ENCODE measurements at regions not wholly inside any gene's neighbourhood (a gene's known extent, or its start where the extent isn't known, plus 50 kb on each side); places are given as distances from the start of the nearest gene placed in this dataset.

DNA sequence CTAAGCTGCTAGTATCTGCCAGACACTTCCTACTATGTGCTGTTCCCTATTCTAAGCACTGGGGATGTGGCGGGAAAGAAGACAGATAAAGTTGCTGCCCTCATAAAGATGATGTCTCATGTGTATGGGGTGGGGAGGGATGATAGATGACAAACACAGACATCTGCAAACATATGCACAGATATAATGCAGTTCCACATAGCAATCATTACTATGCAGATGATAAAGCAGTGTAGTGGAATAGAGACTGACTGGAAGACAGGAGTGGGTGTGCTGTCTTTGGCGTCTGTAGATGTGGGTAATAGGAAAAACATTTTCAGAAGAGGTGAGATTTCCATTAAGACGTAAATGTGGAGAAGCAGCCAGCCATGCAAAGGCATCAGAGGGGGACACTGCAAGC, 243.6 kb downstream of the DPY19L2 start:
- no peaks in the 10 kb centered on the region for H3K9me3 ChIP-seq (ENCODE audit: control insufficient read depth, insufficient read depth, low read length)
- no peaks in the 10 kb centered on the region for H3K79me1 ChIP-seq (ENCODE audit: low read depth in 1 of 2, low read length in 2 of 2)
- ChIA-PET POLR2A (ENCODE audit: unreplicated experiment) (no interaction called here), CTCF (no interaction called here)
- no peaks in the 10 kb centered on the region for H3K36me3 ChIP-seq (ENCODE audit: control insufficient read depth, insufficient read depth, low read length)
- no peak overlapping the region for H3K4ac ChIP-seq (ENCODE audit: low read depth, low read length)
- H3K9ac ChIP-seq (ENCODE audit: low read depth, low read length) = no peak overlapping the region
- no peak overlapping the region for H3K23ac ChIP-seq (ENCODE audit: low read depth, low read length)
- no peak overlapping the region for H2AFZ ChIP-seq (replicated peaks; ENCODE audit: low read length, poor library complexity)
- TF ChIP-seq CEBPB (IDR thresholded peaks at IDR 0.05; ENCODE audit: low read depth, low read length) (no peak), MXI1 (IDR thresholded peaks at IDR 0.05; ENCODE audit: borderline replicate concordance, low read depth, low read length) (no peak), FOS (IDR thresholded peaks at IDR 0.05; ENCODE audit: low read depth, low read length) (no peak), CHD1 (IDR thresholded peaks at IDR 0.05; ENCODE audit: low read depth, low read length) (no peak), NFE2L2 (IDR thresholded peaks at IDR 0.05; ENCODE audit: low read depth, low read length) (no peak), RCOR1 (IDR thresholded peaks at IDR 0.05; ENCODE audit: insufficient replicate concordance, low read length) (no peak), BHLHE40 (IDR thresholded peaks at IDR 0.05; ENCODE audit: low read depth, low read length) (no peak), MAZ (IDR thresholded peaks at IDR 0.05; ENCODE audit: borderline replicate concordance, low read depth, low read length) (no peak), SMC3 (IDR thresholded peaks at IDR 0.05; ENCODE audit: low read depth, low read length) (no peak), RAD21 (IDR thresholded peaks at IDR 0.05; ENCODE audit: low read length) (no peak), POLR2A (IDR thresholded peaks at IDR 0.05; ENCODE audit: low read depth, low read length) (no peak)
- TF ChIP-seq, protein P1, sequence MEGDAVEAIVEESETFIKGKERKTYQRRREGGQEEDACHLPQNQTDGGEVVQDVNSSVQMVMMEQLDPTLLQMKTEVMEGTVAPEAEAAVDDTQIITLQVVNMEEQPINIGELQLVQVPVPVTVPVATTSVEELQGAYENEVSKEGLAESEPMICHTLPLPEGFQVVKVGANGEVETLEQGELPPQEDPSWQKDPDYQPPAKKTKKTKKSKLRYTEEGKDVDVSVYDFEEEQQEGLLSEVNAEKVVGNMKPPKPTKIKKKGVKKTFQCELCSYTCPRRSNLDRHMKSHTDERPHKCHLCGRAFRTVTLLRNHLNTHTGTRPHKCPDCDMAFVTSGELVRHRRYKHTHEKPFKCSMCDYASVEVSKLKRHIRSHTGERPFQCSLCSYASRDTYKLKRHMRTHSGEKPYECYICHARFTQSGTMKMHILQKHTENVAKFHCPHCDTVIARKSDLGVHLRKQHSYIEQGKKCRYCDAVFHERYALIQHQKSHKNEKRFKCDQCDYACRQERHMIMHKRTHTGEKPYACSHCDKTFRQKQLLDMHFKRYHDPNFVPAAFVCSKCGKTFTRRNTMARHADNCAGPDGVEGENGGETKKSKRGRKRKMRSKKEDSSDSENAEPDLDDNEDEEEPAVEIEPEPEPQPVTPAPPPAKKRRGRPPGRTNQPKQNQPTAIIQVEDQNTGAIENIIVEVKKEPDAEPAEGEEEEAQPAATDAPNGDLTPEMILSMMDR (conservative IDR thresholded peaks at IDR 0.05; ENCODE audit: low read depth, low read length) = no peak
- TF ChIP-seq, protein P2, sequence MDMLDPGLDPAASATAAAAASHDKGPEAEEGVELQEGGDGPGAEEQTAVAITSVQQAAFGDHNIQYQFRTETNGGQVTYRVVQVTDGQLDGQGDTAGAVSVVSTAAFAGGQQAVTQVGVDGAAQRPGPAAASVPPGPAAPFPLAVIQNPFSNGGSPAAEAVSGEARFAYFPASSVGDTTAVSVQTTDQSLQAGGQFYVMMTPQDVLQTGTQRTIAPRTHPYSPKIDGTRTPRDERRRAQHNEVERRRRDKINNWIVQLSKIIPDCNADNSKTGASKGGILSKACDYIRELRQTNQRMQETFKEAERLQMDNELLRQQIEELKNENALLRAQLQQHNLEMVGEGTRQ (IDR thresholded peaks at IDR 0.05; ENCODE audit: low read depth, low read length) = no peak
- H2BK15ac ChIP-seq (ENCODE audit: low read depth, low read length) = no peak overlapping the region
- no peak overlapping the region for H4K5ac ChIP-seq (ENCODE audit: low read depth, low read length)
- no peak overlapping the region for H3K56ac ChIP-seq (ENCODE audit: extremely low read depth, insufficient read depth, low read length)
- dilution Hi-C loops (cut with HindIII; ENCODE audit: low sequenced_read_pairs, unreplicated experiment) (no loop called here), in situ Hi-C loops (cut with MboI; ENCODE audit: low sequenced_read_pairs) (loop anchor here (25.0 kb wide), 1 partner anchor 913 kb away; no protein-coding TSS in a partner anchor), intact Hi-C loops (cut with micrococcal nuclease) (no loop called here)
- no peaks in the 10 kb centered on the region for H3K9me1 ChIP-seq (ENCODE audit: insufficient read depth, low read length)
- no peaks in the 10 kb centered on the region for H3K4me1 ChIP-seq (ENCODE audit: control insufficient read depth, insufficient read depth, low read length)
- no peak overlapping the region for H3K14ac ChIP-seq (replicated peaks; ENCODE audit: low read depth, low read length)
- no peak overlapping the region for H2BK5ac ChIP-seq (ENCODE audit: low read depth, low read length, poor library complexity, severe bottlenecking)
- no peak overlapping the region for H2AK9ac ChIP-seq (replicated peaks; ENCODE audit: low read depth, low read length, poor library complexity)
- no peak overlapping the region for H4K91ac ChIP-seq (ENCODE audit: insufficient read depth, low read depth, low read length)
- H4K20me1 ChIP-seq (ENCODE audit: insufficient read depth, low read length) = no peaks in the 10 kb centered on the region
- no peak overlapping the region for H3K4me3 ChIP-seq (ENCODE audit: insufficient read depth, low read depth, low read length)
- H3K18ac ChIP-seq (ENCODE audit: low read depth, low read length) = no peak overlapping the region
- DNase-seq (no peak), ATAC-seq (ENCODE audit: low read depth) (no peak)
- no peaks in the 10 kb centered on the region; the same call in 1 of the 2 replicates for H3K27me3 ChIP-seq (ENCODE audit: control insufficient read depth, insufficient read depth, low read length)
- no peak overlapping the region for H2BK120ac ChIP-seq (ENCODE audit: low read depth, low read length)
- H2BK20ac ChIP-seq (ENCODE audit: low read depth, low read length) = no peak overlapping the region
- H4K8ac ChIP-seq (ENCODE audit: low read depth in 2 of 2, low read length in 2 of 2) = no peak overlapping the region
- H3K4me2 ChIP-seq (ENCODE audit: low read depth, low read length) = no peak overlapping the region
- H2AK5ac ChIP-seq (ENCODE audit: low read depth, low read length) = no peak overlapping the region
- no peak overlapping the region for H3K27ac ChIP-seq (ENCODE audit: insufficient read depth, low read length)
- BruUV-seq (replicated peaks) = no TSS peak
- WGBS, 2 experiments (ENCODE audit: extremely low coverage in 2 of 2, insufficient read length in 1 of 2) = 43% methylated on average over 1 of the region's 3 CpGs; no CpG with 5 or more reads in 1 of the 2 experiments
